ENCODE measurements at regions not wholly inside any gene's neighbourhood (a gene's known extent, or its start where the extent isn't known, plus 50 kb on each side); places are given as distances from the start of the nearest gene placed in this dataset.

GRCh38 chr20:51306521-51307358 lies 235.8 kb downstream of the NFATC2 start:
- ATAC-seq = peak; percentile 99
- ChIA-PET CTCF (interaction anchor here (0.6 to 8.2 kb wide), 30 partner anchors 9 to 671 kb away, joined by 3 to 210 read pairs (median 4); partner anchors contain the start of gene BCAS4), POLR2A (interaction anchor here (0.7 kb wide), 1 partner anchor 11 kb away, joined by 4 read pairs; no protein-coding TSS in a partner anchor)
- H3K4me1 Mint-ChIP-seq (ENCODE audit: low read depth) = peaks cover 3% of the 10 kb centered on the region
- TF ChIP-seq CTCF (IDR thresholded peaks at IDR 0.05) = peak; percentile 92
- H3K27me3 Mint-ChIP-seq = peaks cover 11% of the 10 kb centered on the region
- H3K36me3 Mint-ChIP-seq (ENCODE audit: low read depth) = no peaks in the 10 kb centered on the region
- DNase-seq = peak; percentile 82
- intact Hi-C loops (cut with micrococcal nuclease) = loop anchor here (2.0 to 5.0 kb wide), 2 partner anchors 84 to 320 kb away; no protein-coding TSS in a partner anchor
- no peak overlapping the region for H3K27ac Mint-ChIP-seq
- no peaks in the 10 kb centered on the region for H3K9me3 Mint-ChIP-seq
- H3K4me3 Mint-ChIP-seq = no peak overlapping the region

- Mint-ChIP-seq H3K9me3 (no peaks in the 10 kb centered on the region), H3K27ac (no peak overlapping the region), H3K36me3 (ENCODE audit: low read depth) (no peaks in the 10 kb centered on the region), H3K4me1 (ENCODE audit: low read depth) (peaks cover 3% of the 10 kb centered on the region), H3K27me3 (peaks cover 11% of the 10 kb centered on the region), H3K4me3 (no peak overlapping the region)
- no peak for TF ChIP-seq CTCF (IDR thresholded peaks at IDR 0.05)
- no peak for ATAC-seq
- ChIA-PET CTCF (interaction anchor here (0.6 to 8.2 kb wide), 21 partner anchors 8 to 671 kb away, joined by 3 to 210 read pairs (median 4); partner anchors contain the start of gene BCAS4), POLR2A (no interaction called here)
- intact Hi-C loops (cut with micrococcal nuclease) = loop anchor here (2.0 to 5.0 kb wide), 2 partner anchors 84 to 319 kb away; no protein-coding TSS in a partner anchor
- DNase-seq = no peak
Measured at GRCh38 chr20:51306081-51306480, 236.4 kb downstream of the NFATC2 start.

GRCh38 chr20:51305316-51306052 lies 237.0 kb downstream of the NFATC2 start:
- CTCF ChIA-PET = interaction anchor here (0.6 to 8.2 kb wide), 15 partner anchors 11 to 511 kb away, joined by 3 to 210 read pairs (median 6); partner anchors contain the start of gene BCAS4
- TF ChIP-seq CTCF (IDR thresholded peaks at IDR 0.05) = no peak
- Mint-ChIP-seq H3K36me3 (ENCODE audit: low read depth) (no peaks in the 10 kb centered on the region), H3K27ac (no peak overlapping the region), H3K9me3 (no peaks in the 10 kb centered on the region), H3K27me3 (peaks cover 11% of the 10 kb centered on the region), H3K4me3 (no peak overlapping the region), H3K4me1 (ENCODE audit: low read depth) (peaks cover 3% of the 10 kb centered on the region)
- POLR2A ChIA-PET = no interaction called here
- DNase-seq (no peak), ATAC-seq (no peak)
- intact Hi-C loops (cut with micrococcal nuclease) = loop anchor here (2.0 to 5.0 kb wide), 2 partner anchors 83 to 319 kb away; no protein-coding TSS in a partner anchor

GRCh38 chr20:51303731-51304670 lies 238.5 kb downstream of the NFATC2 start:
- TF ChIP-seq CTCF (IDR thresholded peaks at IDR 0.05) = no peak
- no peak for DNase-seq
- Mint-ChIP-seq H3K4me3 (no peak overlapping the region), H3K27ac (no peak overlapping the region), H3K4me1 (ENCODE audit: low read depth) (peaks cover 3% of the 10 kb centered on the region), H3K36me3 (ENCODE audit: low read depth) (no peaks in the 10 kb centered on the region), H3K9me3 (no peaks in the 10 kb centered on the region), H3K27me3 (peaks cover 8% of the 10 kb centered on the region)
- intact Hi-C loops (cut with micrococcal nuclease) = no loop called here
- no peak for ATAC-seq
- CTCF ChIA-PET = interaction anchor here (1.1 to 8.2 kb wide), 4 partner anchors 20 to 322 kb away, joined by 3 to 210 read pairs (median 50); no protein-coding TSS in a partner anchor
- POLR2A ChIA-PET = no interaction called here

Data from activated CD8-positive, alpha-beta T cell treated with anti-CD3 and anti-CD28 coated beads for 36 hours (primary cell).